ENCODE measurements at regions not wholly inside any gene's neighbourhood (a gene's known extent, or its start where the extent isn't known, plus 50 kb on each side); places are given as distances from the start of the nearest gene placed in this dataset.
"Not testable (repeated sequence)": the region's sequence is repeated elsewhere in the genome, so short reads cannot be mapped to it uniquely, and the experiment has no call there.

DNA sequence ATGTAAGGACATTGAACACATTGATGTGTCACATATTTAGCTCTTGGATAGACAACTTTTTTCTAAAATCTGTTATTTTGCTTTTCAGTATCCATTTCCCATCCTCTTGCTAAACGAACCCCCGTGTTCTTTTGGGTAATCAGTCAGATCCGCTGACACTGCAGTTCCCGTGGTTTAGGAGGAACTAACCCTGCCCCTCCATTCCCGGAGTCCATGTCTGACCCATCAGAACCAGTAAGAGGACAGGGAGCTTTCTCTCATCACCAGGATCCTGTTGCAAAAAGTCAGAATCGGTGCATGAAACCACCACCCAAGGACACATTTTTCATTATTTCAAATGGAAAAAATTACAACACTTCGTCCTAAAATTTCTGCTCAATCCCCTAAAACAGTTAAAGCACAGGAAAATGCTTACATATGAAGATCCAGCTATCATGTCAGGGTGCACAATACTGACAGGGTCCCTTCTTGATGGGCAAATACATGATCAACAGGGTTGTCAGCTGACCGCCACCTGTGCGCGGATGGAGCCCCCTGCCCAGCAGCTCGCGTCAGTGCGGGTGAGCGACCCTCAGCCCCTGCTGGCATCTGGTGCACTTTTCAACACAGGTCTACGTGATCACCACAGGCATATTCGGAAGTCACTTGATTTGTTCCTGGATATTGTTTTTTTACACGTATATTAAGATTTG lies 276.8 kb downstream of the ADGRD1 start:
- no peak for DNase-seq

DNA sequence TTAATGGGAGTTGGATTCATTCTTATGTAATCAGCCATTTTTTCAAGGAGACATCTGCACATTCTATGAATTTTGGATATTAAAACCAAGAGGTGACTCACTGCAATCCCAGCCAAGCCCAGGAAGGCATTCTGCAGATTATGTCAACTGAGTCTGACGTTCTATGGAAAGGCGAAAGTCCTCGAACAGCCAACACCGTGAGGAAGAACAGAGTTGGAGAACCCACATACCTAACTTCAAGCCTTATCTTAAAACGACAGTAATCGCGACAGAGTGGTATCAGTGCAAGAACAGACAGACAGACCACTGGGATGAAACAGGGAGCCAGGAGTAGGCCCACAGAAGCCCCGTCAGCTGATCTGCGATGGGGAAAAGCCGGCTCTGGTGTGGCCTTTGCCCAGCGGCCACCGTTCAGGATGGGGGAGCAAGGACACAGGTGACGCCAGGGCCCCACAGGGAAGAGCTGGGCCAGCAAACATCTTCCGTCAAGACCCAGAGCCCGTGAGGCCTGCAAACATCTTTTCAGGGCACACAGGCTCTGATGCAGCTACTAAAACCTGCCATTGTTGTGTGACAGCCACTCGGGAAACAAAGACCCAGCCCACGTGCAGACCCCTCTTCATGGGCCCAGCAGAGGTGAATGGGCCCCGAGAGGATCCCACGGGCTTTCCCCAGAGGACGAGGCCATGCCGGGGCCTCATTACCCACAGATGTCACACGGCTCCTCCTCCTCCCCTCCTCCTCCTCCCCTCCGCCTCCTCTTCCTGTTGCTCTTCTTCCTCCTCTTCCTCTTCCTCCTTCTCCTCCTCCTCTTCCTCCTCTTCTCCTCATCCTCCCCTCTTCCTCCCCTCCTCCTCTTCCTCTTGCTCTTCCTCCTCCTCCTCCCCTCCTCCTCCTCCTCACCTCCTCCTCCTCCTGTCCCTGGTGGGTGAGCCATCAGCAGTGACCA lies 277.6 kb downstream of the ADGRD1 start:
- DNase-seq = no peak

DNA sequence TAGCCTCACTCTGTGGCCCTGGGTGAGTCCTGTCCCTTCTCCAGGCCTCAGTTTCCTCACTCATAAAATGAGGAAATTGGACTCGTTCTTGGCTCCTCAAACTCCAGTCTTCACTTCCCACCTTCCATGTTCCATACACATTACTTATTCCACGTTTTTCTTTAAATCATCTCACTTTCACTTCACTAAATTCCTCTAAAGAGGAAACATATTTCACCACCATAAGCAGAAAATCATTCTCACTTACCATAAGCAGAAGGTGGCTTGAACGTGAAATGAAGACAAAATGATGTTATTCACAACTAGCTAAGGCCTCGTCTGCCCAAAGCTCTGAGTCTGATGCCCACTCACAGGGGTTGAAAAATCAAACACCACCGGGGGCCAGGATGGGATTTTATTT lies 278.3 kb downstream of the ADGRD1 start:
- no peak for DNase-seq

DNA sequence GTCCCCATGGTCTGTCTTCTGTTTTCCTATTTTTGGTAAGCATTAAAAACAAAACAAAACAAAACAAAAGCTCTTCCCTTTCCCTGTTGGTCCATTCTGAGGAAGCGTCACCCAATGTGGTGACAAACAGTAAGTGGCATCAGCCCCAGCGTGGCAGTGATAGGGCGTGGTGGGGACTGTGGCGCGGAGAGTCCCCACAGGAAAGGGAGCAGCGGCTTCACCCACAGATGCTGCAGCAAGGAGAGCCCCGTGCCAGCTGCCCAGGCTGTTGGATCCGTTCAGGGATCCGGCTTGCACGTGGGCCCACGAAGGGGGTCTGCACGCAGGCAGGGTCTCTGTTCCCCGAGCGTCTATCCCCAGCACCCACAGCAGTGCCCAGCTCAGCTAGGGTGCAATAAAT lies 279.2 kb downstream of the ADGRD1 start:
- DNase-seq = not testable (repeated sequence)

DNA sequence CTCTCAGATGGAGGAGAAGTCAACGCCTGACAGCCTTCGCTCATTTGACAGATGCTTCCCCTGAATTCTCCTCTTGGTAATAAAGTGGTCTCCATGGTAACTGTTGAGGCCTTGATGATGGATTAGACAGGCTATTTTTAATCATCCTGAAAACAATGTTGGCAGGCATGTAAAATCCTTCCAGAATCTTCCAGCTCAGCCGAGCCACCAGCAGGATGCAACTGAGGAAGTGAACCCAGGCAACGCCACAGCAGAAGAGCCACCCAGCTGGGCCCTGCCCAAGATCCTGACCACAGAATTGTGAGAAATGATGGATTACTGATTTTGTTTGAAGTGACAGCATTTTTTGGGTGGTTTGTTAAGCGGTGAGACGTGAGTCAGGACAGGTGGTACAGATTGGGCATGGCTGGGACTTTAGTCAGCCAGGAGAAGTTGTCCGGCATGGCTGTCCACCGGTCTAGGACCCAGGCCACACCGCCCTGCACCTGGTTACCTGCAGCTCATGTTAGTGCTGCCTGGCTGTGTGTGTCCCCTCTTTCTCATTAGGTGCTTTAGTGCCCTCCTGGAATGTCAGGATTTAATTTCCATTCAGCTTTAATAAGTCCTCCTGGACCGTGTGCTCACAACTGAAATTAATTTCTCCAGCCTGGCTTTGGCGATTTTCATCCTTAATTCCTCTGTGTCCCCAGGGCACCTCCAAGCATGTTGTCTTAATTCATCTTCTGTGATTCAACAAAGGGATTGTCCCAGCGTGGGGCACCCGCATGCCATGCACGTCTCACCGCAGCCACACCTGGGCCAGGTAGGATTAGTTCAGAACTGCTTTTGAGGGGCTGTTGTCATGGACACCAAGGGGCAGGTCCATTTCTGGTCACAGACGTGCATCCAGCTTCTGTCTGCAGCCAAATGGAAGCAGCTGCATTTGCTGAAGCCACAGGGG lies 280.4 kb downstream of the ADGRD1 start:
- not testable (repeated sequence) for DNase-seq

DNA sequence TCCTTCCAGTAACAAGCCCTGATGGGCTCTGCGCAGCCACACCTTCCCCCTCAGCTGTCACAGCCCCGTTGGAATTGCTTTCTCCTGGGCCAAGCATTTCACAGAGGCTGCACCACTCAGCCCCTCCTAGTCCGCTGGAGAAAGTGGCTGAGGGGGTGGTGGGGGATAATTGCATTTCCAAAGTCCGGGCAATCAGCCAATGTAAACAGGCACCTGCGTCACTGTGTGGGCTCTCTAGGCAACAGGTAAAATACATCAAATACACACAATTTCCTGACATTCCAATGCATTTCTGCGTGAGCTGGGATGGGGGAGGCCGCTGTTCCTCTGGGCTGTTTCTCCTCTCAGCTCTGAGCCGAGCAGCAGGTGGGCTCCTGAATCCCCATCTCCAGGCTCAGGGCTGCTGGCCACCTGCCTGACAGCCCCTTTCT lies 281.1 kb downstream of the ADGRD1 start:
- DNase-seq = not testable (repeated sequence)

DNA sequence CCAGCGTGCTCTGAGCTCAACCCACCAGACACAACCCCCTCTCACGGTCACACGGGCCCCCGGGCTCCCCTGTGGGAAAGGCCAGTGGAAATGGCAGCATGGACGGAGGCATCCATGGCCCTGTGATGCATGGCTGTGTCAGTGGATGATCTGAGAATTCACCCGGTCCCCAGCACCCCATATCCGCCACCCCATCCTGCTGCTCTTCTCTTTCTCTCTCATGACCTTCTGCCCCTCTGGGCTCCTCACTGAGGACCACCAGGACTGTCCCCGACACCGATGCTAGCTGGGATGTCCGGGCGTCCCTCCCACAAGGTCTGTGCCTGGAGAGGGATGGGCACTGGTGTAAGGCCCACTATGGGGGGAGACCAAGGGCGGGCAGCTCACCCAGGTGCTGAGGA lies 282.2 kb downstream of the ADGRD1 start:
- no peak for DNase-seq

DNA sequence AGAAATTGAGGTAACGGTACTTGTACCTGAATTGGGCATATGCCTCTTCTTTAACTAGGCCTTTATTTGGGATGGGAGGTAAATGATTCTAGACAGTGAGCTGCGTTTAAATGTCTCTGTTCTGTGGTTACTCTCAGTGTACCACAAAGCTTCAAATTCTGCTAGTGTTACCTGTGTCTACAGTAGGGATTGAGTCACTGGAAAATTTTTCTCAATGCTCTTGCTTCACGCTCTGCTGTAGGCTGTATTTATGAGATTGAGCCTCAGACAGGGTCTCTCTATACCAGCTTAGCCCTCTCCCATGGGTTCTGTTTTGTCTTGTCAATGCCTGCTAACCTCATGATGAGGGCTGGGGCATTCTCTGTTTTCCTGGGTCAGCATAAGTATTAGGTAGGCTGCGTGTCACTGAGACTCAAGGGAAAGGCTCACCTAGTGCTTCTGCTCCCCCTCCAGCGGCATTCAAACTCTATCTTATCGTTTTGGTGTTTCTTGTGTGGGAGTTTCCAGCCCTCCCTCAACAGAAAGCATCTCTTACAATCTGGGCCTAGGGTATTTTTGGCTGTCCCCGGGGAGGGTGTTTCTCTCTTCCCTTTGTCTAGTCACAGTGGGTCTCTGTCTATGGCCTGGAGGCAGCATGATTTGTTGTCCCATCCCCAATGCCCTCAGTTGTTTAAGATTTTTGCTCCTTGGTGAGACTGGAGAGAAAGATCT lies 285.8 kb downstream of the ADGRD1 start:
- no peak for DNase-seq

DNA sequence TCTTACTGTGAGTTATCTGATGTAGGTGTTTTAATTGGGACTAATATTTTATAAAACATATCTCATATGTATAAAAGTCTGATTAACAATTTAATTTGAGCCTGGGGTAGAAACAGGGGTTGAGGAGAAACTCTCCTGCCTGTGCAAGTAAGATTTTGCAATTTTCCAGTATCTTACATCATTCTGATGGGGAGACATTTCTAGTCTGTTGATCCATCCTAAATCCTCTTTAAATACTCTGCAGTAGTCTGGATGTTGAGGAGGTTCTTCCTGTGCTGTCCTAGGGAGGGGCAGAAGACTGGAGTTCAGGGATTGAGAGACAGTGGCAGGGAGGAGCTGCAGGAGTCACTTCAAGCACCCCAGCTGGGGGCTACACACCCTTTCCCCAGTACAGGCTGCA lies 287.8 kb downstream of the ADGRD1 start:
- DNase-seq = no peak

DNA sequence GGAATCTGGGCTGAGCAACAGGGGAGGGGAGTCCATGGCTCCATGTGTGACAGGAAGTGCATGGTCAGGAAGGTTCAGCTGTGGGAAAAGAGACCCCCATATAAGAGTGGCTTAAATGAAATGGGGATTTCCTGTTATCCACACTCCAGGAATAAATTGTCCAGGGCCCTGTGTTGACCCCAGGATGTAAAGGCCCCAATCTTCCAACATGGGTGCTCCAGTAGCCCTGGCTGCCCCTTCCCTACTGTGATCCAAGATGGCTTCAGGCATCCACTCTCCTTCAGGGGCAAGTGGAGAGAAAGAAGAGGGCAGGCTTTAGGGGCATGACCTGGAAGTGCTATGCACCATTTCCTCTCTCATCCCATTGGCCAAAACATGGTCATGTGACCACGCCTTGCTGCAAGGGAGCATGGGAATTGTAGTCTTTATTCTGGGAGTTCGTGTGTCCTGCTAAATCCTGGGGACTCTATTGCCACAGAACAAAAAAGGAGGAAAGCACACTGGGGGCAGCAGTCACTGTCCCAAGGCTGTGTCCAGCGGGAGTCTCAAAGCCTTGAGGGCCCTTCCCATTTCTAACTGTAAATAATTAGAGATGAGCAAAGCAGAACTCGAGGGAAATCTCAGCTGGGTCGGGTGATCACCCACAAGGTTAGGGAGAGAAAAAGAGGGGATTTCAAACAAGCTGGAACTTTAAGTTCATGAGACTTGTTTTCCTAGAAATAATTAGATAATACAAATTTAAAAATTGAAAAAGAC lies 289.2 kb downstream of the ADGRD1 start:
- no peak for DNase-seq

DNA sequence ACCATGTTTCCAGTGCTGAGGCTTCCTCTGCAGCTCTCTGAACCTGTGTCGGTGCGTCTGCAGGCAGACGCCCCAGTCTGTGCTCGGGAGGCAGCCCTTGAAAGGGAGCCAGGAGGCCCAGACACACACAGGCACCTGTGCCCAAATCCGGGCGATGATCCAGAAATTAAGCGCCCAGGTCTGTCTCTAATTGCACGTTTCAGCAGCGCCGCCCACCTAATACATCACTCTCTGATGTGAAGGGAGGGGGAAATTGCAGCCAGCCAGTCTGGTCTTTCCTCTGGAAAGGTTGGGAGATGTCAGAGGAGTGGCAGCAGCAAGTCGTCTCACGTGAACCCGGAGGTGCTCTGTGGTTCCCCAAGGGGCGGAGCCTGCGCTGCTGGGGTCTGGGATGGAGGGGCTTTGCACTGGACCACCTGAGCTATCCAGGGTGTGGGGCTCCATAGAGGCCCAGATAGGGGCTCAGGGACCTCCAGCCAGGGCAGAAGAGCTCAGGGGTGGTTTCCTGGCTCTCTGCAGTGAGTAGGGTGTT lies 290.5 kb downstream of the ADGRD1 start:
- DNase-seq = not testable (repeated sequence)

DNA sequence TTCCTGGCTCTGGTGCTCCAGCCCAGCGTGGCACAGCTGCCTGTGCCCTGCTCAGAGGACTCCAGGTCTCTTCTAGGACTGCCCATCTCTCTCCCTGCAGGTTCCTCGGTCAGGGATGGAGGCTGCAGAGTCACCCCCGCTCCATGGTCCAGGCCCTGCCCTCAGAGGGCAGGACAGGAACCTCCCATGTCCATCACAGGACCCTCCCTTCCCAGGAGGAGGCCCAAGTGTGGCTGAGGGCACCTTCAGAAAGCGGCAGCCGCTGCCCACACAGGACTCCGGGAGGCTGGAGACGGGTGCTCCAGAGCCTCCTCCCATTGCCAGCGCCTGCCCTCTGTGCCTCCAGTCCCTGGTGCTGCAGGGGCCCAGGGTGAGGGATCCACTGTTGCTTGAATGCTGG lies 291.5 kb downstream of the ADGRD1 start:
- DNase-seq = not testable (repeated sequence)

DNA sequence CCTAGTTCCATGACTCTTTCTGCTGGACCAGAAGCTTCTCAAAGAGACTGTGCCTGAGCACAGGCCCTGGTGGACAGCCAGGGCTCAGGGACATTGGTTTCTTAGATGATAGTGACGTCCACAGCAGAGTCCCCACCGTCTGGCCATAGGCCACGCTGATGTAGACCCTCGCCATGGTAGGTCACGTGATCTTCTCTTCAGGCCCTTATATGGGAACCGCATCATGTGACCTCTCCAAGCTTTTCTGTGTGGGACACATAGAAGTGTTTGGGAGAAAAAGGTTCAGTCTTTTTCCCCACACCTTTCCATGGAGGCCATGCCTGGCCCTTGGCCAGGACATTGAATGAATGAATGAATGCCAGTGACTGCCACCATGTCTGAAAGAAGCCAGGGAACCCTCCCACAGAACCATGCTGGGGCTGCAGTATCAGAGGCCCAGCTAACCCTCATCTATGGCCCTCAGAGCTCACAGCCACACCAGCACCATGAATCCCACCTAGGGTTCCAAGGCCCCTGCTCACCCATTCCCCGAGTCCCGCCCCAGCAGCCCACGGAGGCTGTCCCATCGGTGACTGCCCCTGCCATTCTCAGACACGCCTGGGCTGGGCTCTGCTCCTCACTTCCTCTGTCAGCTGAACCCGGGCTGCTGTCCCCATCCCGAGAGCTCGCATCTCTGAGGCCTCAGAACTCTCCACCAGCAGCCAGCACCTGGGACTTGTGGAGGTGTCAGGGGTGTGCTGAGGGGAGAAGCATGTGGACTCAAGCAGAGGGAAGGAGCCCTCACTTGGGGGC lies 292.1 kb downstream of the ADGRD1 start:
- DNase-seq = no peak

DNA sequence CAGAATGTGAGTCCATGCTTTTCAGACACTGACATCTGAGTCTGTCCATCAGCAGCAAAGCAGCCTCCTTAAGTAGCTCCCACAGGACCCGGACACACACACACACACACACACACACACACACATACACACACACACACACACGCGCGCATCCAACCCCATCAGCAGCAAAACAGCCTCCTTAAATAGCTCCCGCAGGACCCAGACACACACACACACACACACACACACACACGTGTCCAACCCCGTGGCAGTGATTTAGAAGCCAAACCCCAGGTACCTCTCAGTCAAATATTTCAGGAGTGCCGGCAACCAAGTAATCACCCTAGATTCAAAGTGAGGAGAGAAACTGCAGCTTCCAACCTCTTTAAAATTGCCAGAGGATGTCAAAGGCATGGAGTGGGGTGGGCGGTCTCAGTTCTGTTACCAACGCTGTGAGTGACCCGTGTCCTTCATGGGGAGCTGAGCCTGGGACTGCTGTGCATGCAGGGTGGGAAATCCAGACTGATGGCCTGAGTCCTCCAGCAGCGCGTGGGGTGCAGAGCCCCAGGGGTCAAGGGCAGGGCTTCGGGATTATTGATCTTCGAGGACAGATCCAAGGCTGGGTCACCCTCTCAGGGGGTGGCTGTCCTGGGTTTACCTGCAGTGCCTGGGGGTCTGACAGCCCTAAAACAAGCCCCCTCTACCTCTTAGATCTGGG lies 293.5 kb downstream of the ADGRD1 start:
- not testable (repeated sequence) for DNase-seq

DNA sequence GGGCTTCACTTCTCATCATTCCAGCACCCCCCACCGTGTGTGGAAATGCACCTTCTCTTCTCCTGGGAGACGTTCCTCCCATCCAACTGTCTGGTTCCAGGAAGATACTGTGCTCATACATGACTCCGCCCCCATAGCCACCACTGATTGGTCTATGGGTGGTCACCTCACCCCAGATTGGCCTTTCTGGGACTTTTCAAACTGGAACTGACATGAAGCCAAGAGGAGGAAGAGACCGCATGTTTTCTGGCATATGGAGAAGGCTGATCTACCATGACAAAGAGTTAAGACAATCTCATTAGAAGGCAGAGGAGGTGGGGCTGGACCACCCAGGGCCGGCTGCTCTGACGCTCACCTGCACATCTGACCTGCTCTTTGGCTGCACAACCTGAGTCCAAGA lies 294.2 kb downstream of the ADGRD1 start:
- not testable (repeated sequence) for DNase-seq

DNA sequence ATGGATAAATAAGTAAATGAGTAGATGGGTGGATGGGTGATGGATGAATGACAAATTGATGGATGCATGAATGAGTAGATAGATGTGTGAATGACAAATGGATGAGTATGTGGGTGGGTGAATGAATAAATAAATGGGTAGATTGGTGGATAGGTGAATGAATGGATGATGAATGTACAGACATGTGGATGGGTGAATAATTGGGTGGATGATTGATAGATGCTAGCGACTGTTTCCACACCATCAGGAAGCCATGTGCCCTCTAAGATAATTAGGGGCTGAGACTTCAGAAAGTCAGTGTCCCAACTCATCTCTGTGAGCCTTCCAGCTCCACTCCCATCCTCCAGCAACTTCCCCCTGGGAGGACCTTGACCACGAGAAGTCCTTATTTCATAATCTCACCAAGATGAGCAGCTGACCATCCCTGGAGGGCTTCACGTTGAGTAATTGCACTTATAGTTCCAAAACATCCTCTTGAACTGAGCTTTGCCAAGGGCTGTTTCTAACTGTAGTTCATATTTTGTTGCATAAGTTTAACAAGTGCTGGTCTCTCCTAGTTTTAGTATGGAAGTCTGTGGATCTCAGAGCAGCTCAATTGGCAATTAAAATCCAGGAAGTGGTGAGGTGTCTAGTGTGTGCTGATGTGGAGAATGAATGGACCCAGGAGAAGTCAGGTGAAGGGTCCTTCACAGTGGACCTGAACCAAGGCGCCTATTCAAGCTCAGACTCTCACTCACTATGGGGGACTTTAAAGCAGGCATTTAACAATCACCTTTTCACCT lies 295.7 kb downstream of the ADGRD1 start:
- no peak for DNase-seq

DNA sequence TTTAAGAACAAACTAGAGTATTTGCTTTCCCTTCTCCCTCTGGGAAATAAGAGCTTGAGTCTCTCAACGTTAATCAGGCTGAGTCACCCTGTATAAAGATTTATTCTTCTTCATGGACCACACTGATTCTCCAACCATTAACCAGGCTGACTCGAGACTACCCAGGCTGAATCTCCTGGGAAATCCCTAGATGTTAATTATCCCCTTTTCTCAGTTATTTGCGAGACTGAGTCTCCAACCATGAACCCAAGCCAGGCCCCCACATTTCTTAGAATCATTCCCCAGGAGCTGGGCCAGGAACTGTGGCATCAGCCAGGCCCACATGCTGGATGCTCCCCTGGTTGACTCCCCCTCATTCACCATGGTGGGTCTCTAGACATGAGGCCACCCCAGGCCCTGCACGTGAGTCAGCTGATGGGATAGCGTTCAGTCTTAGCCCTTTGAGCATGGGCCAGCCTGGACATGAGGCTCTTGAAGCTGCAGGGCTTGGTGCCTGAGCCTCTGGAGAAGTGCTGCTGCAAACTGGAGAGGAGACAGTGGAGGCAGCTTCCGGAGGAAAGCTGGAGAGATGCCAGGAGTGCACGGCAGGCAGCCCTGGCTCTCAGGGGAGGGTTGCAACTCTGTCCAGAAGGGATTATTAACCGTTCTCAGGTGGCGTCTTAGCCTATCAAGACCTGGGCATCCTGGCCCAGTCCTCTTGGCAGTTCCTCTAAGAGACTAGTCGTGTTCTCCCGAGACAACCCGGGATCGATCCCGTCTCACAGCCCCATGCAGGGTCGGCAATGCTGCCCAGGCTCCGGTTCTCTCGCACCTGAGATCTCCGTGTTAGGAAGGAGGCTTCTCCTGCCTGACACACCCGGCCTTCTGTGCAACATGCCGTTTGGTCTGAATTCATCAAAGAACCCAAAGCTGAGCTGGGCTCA lies 296.6 kb downstream of the ADGRD1 start:
- DNase-seq = peak; percentile 80

DNA sequence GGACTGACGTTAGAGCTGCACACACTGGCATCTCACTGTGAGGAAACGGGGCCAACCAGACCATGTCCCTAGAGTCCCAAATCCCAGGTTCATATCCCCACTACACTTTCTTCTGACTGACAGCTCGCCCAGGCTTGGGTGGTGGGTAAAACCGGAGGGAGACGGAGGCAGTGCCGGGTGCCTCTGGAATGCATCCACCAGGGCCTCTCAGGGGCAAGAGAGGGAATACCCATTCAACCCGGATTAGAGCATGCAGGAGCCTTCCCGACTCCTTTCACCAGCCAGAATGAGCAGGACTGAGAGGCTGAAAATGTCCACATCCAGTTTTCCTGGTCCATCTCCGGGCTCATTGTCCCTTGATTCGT lies 297.2 kb downstream of the ADGRD1 start:
- DNase-seq = no peak
